ENCODE measurements at regions not wholly inside any gene's neighbourhood (a gene's known extent, or its start where the extent isn't known, plus 50 kb on each side); places are given as distances from the start of the nearest gene placed in this dataset.

GRCh38 chr7:131141443-131141967 is 186.2 kb upstream of the MKLN1 start:
- TF ChIP-seq POLR2AphosphoS5 (IDR thresholded peaks at IDR 0.05; ENCODE audit: low read depth, low read length) (no peak), TAF1 (IDR thresholded peaks at IDR 0.05; ENCODE audit: borderline replicate concordance, low read depth, low read length) (no peak), POLR2A (IDR thresholded peaks at IDR 0.05; ENCODE audit: low read depth, low read length) (no peak)

Measured in GM12892 (cell line).